Breast epithelium (tissue), 3 donors: ENCODE measurements at regions not wholly inside any gene's neighbourhood (a gene's known extent, or its start where the extent isn't known, plus 50 kb on each side); places are given as distances from the start of the nearest gene placed in this dataset.
"Not testable (repeated sequence)": the region's sequence is repeated elsewhere in the genome, so short reads cannot be mapped to it uniquely, and the experiment has no call there.

Source experiments
- POLR2A ChIP-seq: fragments of 450-650 bp; IDR thresholded peaks from one replicate; pipeline ENCODE4 v1.6.1; 2016; ENCODE audit warnings: antibody characterized with exemption, mild to moderate bottlenecking, moderate library complexity
- TF ChIP-seq, protein P1 (sequence below), 3 donors: fragments of 450-650 bp; IDR thresholded peaks; one replicate each; pipeline ENCODE4 v1.5.1; 2016 to 2017; ENCODE audit warnings: antibody characterized with exemption in 3 of 3, mild to moderate bottlenecking in 3 of 3, moderate library complexity in 3 of 3

- TF ChIP-seq POLR2A = not testable (repeated sequence)
- TF ChIP-seq, protein P1, sequence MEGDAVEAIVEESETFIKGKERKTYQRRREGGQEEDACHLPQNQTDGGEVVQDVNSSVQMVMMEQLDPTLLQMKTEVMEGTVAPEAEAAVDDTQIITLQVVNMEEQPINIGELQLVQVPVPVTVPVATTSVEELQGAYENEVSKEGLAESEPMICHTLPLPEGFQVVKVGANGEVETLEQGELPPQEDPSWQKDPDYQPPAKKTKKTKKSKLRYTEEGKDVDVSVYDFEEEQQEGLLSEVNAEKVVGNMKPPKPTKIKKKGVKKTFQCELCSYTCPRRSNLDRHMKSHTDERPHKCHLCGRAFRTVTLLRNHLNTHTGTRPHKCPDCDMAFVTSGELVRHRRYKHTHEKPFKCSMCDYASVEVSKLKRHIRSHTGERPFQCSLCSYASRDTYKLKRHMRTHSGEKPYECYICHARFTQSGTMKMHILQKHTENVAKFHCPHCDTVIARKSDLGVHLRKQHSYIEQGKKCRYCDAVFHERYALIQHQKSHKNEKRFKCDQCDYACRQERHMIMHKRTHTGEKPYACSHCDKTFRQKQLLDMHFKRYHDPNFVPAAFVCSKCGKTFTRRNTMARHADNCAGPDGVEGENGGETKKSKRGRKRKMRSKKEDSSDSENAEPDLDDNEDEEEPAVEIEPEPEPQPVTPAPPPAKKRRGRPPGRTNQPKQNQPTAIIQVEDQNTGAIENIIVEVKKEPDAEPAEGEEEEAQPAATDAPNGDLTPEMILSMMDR (IDR thresholded peaks at IDR 0.05) = not testable (repeated sequence)
Observed at GRCh38 chr9:39483880-39484279, 128.4 kb downstream of the SPATA31A1 start.
